ENCODE measurements at regions not wholly inside any gene's neighbourhood (a gene's known extent, or its start where the extent isn't known, plus 50 kb on each side); places are given as distances from the start of the nearest gene placed in this dataset.

DNA sequence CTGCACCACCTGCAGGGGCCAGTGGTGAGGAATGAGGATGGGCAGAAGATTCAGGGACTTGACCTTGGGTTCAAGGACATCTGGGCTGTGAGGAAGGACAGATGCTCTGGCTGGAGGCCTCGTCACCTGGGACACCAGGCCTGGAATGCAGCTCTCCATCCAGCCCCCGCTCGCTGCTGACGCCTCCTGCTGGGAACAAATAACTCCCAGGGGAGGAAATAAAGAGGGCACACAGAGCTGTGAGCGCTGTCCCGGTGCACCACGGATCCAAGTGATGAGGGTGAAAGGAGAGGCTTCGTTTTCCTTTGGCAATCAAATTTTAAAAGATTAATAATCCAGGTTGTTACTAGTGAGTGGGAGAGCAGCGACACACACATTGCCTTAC is 368.0 kb upstream of the MYT1L start:
- TF ChIP-seq, protein P1, sequence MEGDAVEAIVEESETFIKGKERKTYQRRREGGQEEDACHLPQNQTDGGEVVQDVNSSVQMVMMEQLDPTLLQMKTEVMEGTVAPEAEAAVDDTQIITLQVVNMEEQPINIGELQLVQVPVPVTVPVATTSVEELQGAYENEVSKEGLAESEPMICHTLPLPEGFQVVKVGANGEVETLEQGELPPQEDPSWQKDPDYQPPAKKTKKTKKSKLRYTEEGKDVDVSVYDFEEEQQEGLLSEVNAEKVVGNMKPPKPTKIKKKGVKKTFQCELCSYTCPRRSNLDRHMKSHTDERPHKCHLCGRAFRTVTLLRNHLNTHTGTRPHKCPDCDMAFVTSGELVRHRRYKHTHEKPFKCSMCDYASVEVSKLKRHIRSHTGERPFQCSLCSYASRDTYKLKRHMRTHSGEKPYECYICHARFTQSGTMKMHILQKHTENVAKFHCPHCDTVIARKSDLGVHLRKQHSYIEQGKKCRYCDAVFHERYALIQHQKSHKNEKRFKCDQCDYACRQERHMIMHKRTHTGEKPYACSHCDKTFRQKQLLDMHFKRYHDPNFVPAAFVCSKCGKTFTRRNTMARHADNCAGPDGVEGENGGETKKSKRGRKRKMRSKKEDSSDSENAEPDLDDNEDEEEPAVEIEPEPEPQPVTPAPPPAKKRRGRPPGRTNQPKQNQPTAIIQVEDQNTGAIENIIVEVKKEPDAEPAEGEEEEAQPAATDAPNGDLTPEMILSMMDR (IDR thresholded peaks at IDR 0.05), result no peak
- no peak for TF ChIP-seq POLR2A (IDR thresholded peaks at IDR 0.05)

Measured in right lobe of liver (tissue), 4 donors.